Panc1 (cell line): ENCODE measurements at regions not wholly inside any gene's neighbourhood (a gene's known extent, or its start where the extent isn't known, plus 50 kb on each side); places are given as distances from the start of the nearest gene placed in this dataset.

Source experiments
- ATAC-seq: fragments of 200-7000 bp; cut with Tn5 transposase; 2 replicates; pipeline ENCODE4 v1.9.1; 2020; ENCODE audit warnings: mild to moderate bottlenecking, moderate library complexity
- BruUV-seq: library from RNA; stranded (reverse); fragments of 400-500 nt; replicated peaks from 2 replicates; lab custom pipeline; 2021; lab: Mats Ljungman, UMichigan
- CTCF ChIA-PET: fragments of 300-600 bp; sonication (Branson Sonifier 250); formaldehyde crosslinking; loops from one replicate; lab custom pipeline; 2022; ENCODE audit warnings: antibody characterized with exemption; lab: Charles Lee
- POLR2A ChIA-PET: fragments of 300-600 bp; sonication (Branson Sonifier 250); formaldehyde crosslinking; loops from one replicate; lab custom pipeline; 2022; ENCODE audit warnings: antibody characterized with exemption; lab: Charles Lee
- DNase-seq: peaks from one replicate; pipeline ENCODE4 v3.0.0-alpha.2; 2010; ENCODE audit warnings: low read depth, low spot score
- H3K27ac ChIP-seq: 2 replicates; pipeline ENCODE4 v1.5.1; 2011; ENCODE audit warnings: mild to moderate bottlenecking, low read length, inconsistent platforms
- H3K27me3 ChIP-seq: fragments of 200-500 bp; sonication (Bioruptor generic); 2 replicates; pipeline ENCODE4 v1.6.0; 2014; ENCODE audit warnings: low read length, inconsistent platforms; ENCODE audit not compliant: control insufficient read depth, insufficient read depth
- H3K36me3 ChIP-seq: fragments of 200-500 bp; sonication (Bioruptor generic); 2 replicates; pipeline ENCODE4 v1.5.1; 2014; ENCODE audit warnings: inconsistent platforms, mild to moderate bottlenecking, low read length, moderate library complexity; ENCODE audit not compliant: control insufficient read depth, insufficient read depth
- H3K4me1 ChIP-seq: 2 replicates; pipeline ENCODE4 v1.5.1; 2011; ENCODE audit warnings: inconsistent platforms, mild to moderate bottlenecking, low read length, moderate library complexity; ENCODE audit not compliant: control insufficient read depth, insufficient read depth
- H3K4me3 ChIP-seq, 2 experiments: 2 replicates each; pipeline ENCODE4 v1.5.1; 2011 to 2012; ENCODE audit warnings: low read depth in 2 of 2, low read length in 2 of 2, mild to moderate bottlenecking in 2 of 2, inconsistent platforms in 1 of 2, moderate library complexity in 1 of 2
- H3K9me3 ChIP-seq: fragments of 200-500 bp; sonication (Bioruptor generic); 2 replicates; pipeline ENCODE4 v1.5.1; 2014; ENCODE audit warnings: low read depth, mild to moderate bottlenecking, inconsistent platforms, low read length, moderate library complexity; ENCODE audit not compliant: control insufficient read depth, insufficient read depth
- POLR2AphosphoS5 ChIP-seq: IDR thresholded peaks from 2 replicates; pipeline ENCODE4 v1.6.1; 2012; ENCODE audit warnings: mild to moderate bottlenecking, low read depth, low read length, moderate library complexity
- SIN3A ChIP-seq: IDR thresholded peaks from 2 replicates; pipeline ENCODE4 v1.6.1; 2012; ENCODE audit warnings: low read depth, mild to moderate bottlenecking, low read length, moderate library complexity, borderline replicate concordance; ENCODE audit not compliant: insufficient read depth
- TCF7L2 ChIP-seq: IDR thresholded peaks from 2 replicates; pipeline ENCODE4 v1.6.1; 2011; ENCODE audit warnings: mild to moderate bottlenecking, low read depth, low read length, inconsistent platforms
- in situ Hi-C: cut with HindIII; loops from 2 replicates; pipeline ENCODE4 v1.10.0; 2016; ENCODE audit warnings: low sequenced_read_pairs, low pct_unique_long_range_greater_than_20kb
- intact Hi-C: fragments of 100-400 bp; cut with micrococcal nuclease; formaldehyde crosslinking; loops from one replicate; pipeline ENCODE4 v1.10.0; 2022; ENCODE audit not compliant: unreplicated experiment
- TF ChIP-seq, protein P1 (sequence below): fragments of 450-650 bp; IDR thresholded peaks from 2 replicates; pipeline ENCODE4 v1.5.1; 2017; ENCODE audit warnings: mild to moderate bottlenecking
- TF ChIP-seq, protein P2 (sequence below), 2 experiments: IDR thresholded peaks; 2 replicates each; pipeline ENCODE4 v1.6.1; 2011 to 2012; ENCODE audit warnings: low read depth in 2 of 2, control low read depth in 1 of 2, low read length in 1 of 2, mild to moderate bottlenecking in 1 of 2, moderate library complexity in 1 of 2; ENCODE audit not compliant: insufficient read depth in 1 of 2

DNA sequence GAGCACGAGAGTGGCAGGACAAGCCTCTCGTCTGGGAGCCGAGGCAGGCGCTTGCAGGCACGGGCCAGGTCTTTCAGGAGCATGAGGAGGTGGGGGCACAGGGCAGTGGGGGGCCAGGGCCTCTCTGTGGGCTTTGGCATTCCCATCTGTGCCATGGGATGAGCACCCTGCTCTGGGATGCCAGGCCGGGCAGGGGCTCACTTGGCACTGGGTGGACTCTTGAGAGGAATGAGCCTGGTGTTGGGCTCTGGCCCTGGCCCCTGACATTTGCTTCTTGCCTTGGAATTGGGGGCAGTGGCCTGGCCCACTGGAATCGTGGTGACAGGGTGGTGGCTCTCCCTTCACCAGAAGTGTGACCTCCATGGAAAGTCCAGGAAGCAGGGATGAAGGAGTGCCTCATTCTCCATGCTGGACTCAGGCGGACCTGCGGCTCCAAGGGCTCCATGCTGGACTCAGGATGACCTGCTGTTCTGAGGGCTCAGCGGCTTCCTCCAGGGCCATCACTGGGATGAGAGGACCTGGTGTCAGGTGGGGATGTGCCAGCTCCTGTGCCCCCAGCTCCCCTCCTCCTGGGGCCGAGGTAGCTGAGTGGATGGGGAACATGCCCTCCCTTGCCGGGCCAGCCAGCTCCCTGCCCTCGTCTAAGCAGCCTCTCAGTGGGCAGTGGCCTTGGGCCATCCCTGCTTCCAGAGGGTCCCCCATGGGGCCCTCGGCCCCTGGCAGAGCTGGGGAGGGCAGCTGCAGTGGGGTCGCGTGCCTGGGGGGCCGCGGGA is 220.3 kb downstream of the KIF26A start:
- BruUV-seq, result no TSS peak
- in situ Hi-C loops, result no loop called here
- H3K27ac ChIP-seq, result no peak overlapping the region
- intact Hi-C loops, result no loop called here
- H3K9me3 ChIP-seq, result no peaks in the 10 kb centered on the region
- no peaks in the 10 kb centered on the region for H3K4me1 ChIP-seq
- ATAC-seq (no peak), DNase-seq (no peak)
- H3K36me3 ChIP-seq, result no peaks in the 10 kb centered on the region
- no peak overlapping the region for H3K4me3 ChIP-seq
- CTCF ChIA-PET, result no interaction called here
- no peaks in the 10 kb centered on the region for H3K27me3 ChIP-seq
- POLR2A ChIA-PET, result no interaction called here
- TF ChIP-seq, protein P1, sequence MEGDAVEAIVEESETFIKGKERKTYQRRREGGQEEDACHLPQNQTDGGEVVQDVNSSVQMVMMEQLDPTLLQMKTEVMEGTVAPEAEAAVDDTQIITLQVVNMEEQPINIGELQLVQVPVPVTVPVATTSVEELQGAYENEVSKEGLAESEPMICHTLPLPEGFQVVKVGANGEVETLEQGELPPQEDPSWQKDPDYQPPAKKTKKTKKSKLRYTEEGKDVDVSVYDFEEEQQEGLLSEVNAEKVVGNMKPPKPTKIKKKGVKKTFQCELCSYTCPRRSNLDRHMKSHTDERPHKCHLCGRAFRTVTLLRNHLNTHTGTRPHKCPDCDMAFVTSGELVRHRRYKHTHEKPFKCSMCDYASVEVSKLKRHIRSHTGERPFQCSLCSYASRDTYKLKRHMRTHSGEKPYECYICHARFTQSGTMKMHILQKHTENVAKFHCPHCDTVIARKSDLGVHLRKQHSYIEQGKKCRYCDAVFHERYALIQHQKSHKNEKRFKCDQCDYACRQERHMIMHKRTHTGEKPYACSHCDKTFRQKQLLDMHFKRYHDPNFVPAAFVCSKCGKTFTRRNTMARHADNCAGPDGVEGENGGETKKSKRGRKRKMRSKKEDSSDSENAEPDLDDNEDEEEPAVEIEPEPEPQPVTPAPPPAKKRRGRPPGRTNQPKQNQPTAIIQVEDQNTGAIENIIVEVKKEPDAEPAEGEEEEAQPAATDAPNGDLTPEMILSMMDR, result no peak
- TF ChIP-seq, protein P2, sequence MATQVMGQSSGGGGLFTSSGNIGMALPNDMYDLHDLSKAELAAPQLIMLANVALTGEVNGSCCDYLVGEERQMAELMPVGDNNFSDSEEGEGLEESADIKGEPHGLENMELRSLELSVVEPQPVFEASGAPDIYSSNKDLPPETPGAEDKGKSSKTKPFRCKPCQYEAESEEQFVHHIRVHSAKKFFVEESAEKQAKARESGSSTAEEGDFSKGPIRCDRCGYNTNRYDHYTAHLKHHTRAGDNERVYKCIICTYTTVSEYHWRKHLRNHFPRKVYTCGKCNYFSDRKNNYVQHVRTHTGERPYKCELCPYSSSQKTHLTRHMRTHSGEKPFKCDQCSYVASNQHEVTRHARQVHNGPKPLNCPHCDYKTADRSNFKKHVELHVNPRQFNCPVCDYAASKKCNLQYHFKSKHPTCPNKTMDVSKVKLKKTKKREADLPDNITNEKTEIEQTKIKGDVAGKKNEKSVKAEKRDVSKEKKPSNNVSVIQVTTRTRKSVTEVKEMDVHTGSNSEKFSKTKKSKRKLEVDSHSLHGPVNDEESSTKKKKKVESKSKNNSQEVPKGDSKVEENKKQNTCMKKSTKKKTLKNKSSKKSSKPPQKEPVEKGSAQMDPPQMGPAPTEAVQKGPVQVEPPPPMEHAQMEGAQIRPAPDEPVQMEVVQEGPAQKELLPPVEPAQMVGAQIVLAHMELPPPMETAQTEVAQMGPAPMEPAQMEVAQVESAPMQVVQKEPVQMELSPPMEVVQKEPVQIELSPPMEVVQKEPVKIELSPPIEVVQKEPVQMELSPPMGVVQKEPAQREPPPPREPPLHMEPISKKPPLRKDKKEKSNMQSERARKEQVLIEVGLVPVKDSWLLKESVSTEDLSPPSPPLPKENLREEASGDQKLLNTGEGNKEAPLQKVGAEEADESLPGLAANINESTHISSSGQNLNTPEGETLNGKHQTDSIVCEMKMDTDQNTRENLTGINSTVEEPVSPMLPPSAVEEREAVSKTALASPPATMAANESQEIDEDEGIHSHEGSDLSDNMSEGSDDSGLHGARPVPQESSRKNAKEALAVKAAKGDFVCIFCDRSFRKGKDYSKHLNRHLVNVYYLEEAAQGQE (IDR thresholded peaks at IDR 0.05; ENCODE audit: insufficient read depth in 1 of 2, low read depth in 2 of 2, low read length in 1 of 2), result no peak

DNA sequence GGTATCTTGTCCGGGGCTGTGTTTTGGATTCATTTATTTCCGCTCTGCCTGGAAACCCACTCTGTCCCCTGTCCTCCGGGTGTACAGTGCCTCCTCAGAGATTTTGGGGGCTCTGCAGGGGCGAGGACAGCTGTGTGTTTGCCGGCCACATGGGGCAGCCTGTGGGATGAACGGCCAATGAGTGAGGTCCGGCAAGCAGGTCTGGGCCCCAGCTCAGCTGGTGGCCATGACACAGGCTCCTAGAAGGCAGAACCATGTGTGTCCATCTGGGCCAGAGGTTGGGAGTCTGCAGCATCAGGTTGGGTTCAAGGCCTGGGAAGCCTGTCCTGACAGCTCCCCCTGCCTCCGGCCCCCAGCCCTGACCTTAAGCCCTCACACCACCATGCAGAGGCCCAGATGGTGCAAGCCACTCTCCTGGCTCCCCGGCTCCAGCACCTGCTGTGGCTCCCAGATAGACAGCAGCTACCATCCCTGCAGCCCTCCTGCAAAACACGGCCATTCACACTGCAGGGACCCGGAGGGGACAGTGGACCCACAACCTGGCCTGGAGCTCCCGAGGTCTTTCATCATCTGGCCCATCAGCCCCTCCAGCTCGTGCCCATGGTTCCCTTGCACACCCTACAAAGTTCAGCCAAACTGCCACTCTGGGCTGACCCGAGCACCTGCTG is 220.1 kb upstream of the C14orf180 start:
- Histone ChIP-seq H3K4me3 (no peak overlapping the region), H3K27me3 (no peaks in the 10 kb centered on the region), H3K4me1 (no peaks in the 10 kb centered on the region), H3K27ac (no peak overlapping the region), H3K36me3 (no peaks in the 10 kb centered on the region), H3K9me3 (no peaks in the 10 kb centered on the region)
- TF ChIP-seq SIN3A, result no peak
- no peak for TF ChIP-seq POLR2AphosphoS5
- TF ChIP-seq, protein P1, result no peak
- no peak for TF ChIP-seq TCF7L2
- TF ChIP-seq, protein P2 (IDR thresholded peaks at IDR 0.05; ENCODE audit: insufficient read depth in 1 of 2, low read depth in 2 of 2, low read length in 1 of 2), result no peak
- no TSS peak for BruUV-seq
- DNase-seq (no peak), ATAC-seq (no peak)
- in situ Hi-C loops, result no loop called here
- intact Hi-C loops, result no loop called here
- ChIA-PET CTCF (no interaction called here), POLR2A (no interaction called here)
